ENCODE measurements at regions not wholly inside any gene's neighbourhood (a gene's known extent, or its start where the extent isn't known, plus 50 kb on each side); places are given as distances from the start of the nearest gene placed in this dataset.

GRCh38 chr20:52864916-52865605, 107.1 kb upstream of the TSHZ2 start:
- Histone ChIP-seq H3K9me3 (replicated peaks in 1 of 2; ENCODE audit: control insufficient read depth in 1 of 2, insufficient read depth in 1 of 2, low read length in 2 of 2) (no peaks in the 10 kb centered on the region), H3K9ac (ENCODE audit: insufficient read depth, low read length, poor library complexity, severe bottlenecking) (no peak overlapping the region), H3K36me3 (replicated peaks in 1 of 2; ENCODE audit: control insufficient read depth in 1 of 2, insufficient read depth in 2 of 2, low read length in 2 of 2) (no peaks in the 10 kb centered on the region), H3K4me1 (ENCODE audit: control insufficient read depth in 1 of 2, insufficient read depth in 2 of 2, low read length in 2 of 2) (no peaks in the 10 kb centered on the region), H3K4me2 (replicated peaks; ENCODE audit: extremely low read depth, low read length, poor library complexity, severe bottlenecking) (no peak overlapping the region), H3K79me2 (ENCODE audit: insufficient read depth, low read length) (no peaks in the 10 kb centered on the region), H2AFZ (ENCODE audit: insufficient read depth, low read depth, low read length, poor library complexity, severe bottlenecking) (no peak overlapping the region), H3K27me3 (ENCODE audit: control insufficient read depth in 2 of 2, insufficient read depth in 2 of 2, low read length in 2 of 2) (no peaks in the 10 kb centered on the region), H4K20me1 (ENCODE audit: insufficient read depth, low read length) (no peaks in the 10 kb centered on the region), H3K27ac (ENCODE audit: low read depth in 1 of 2, low read length in 2 of 2) (no peak overlapping the region), H3K4me3 (replicated peaks in 1 of 3; ENCODE audit: low read depth in 2 of 3, low read length in 3 of 3) (no peak overlapping the region)
- Mint-ChIP-seq H3K4me3 (no peak overlapping the region), H3K4me1 (no peaks in the 10 kb centered on the region), H3K27ac (no peak overlapping the region), H3K27me3 (ENCODE audit: low read depth in 3 of 3) (peaks cover 0 to 4% (median 2%) of the 10 kb centered on the region in 3 donors), H3K9me3 (peaks cover 0 to 4% (median 0%) of the 10 kb centered on the region in 7 donors), H3K36me3 (no peaks in the 10 kb centered on the region)
- intact Hi-C loops (cut with micrococcal nuclease) = no loop called here
- no peak for DNase-seq
- no peak for TF ChIP-seq CTCF (IDR thresholded peaks at IDR 0.05)
- WGBS (ENCODE audit: insufficient coverage) = no CpG with 5 or more reads among the region's 6 CpGs

GRCh38 chr20:52859156-52859876, 112.8 kb upstream of the TSHZ2 start:
- no peak overlapping the region for H3K4me3 ChIP-seq (replicated peaks in 1 of 3; ENCODE audit: low read depth in 2 of 3, low read length in 3 of 3)
- H3K4me2 ChIP-seq (replicated peaks; ENCODE audit: extremely low read depth, low read length, poor library complexity, severe bottlenecking) = no peak overlapping the region
- no peak overlapping the region for H3K27ac ChIP-seq (ENCODE audit: low read depth in 1 of 2, low read length in 2 of 2)
- no peak overlapping the region for H3K27ac Mint-ChIP-seq
- no peaks in the 10 kb centered on the region for H3K4me1 ChIP-seq (ENCODE audit: control insufficient read depth in 1 of 2, insufficient read depth in 2 of 2, low read length in 2 of 2)
- H3K27me3 Mint-ChIP-seq (ENCODE audit: low read depth in 3 of 3) = peaks cover 0 to 2% (median 2%) of the 10 kb centered on the region in 3 donors
- H3K4me3 Mint-ChIP-seq = no peak overlapping the region
- no peaks in the 10 kb centered on the region for H3K36me3 ChIP-seq (replicated peaks in 1 of 2; ENCODE audit: control insufficient read depth in 1 of 2, insufficient read depth in 2 of 2, low read length in 2 of 2)
- no peak for DNase-seq
- peaks cover 0 to 8% (median 2%) of the 10 kb centered on the region in 7 donors for H3K9me3 Mint-ChIP-seq
- H3K79me2 ChIP-seq (ENCODE audit: insufficient read depth, low read length) = no peaks in the 10 kb centered on the region
- no peak overlapping the region for H3K9ac ChIP-seq (ENCODE audit: insufficient read depth, low read length, poor library complexity, severe bottlenecking)
- no peaks in the 10 kb centered on the region for H3K9me3 ChIP-seq (replicated peaks in 1 of 2; ENCODE audit: control insufficient read depth in 1 of 2, insufficient read depth in 1 of 2, low read length in 2 of 2)
- intact Hi-C loops (cut with micrococcal nuclease) = no loop called here
- H4K20me1 ChIP-seq (ENCODE audit: insufficient read depth, low read length) = no peaks in the 10 kb centered on the region
- no peak overlapping the region for H2AFZ ChIP-seq (ENCODE audit: insufficient read depth, low read depth, low read length, poor library complexity, severe bottlenecking)
- WGBS (ENCODE audit: insufficient coverage) = no CpG with 5 or more reads among the region's 8 CpGs
- no peak for TF ChIP-seq CTCF (IDR thresholded peaks at IDR 0.05)
- no peaks in the 10 kb centered on the region for H3K27me3 ChIP-seq (ENCODE audit: control insufficient read depth in 2 of 2, insufficient read depth in 2 of 2, low read length in 2 of 2)
- no peaks in the 10 kb centered on the region for H3K36me3 Mint-ChIP-seq
- H3K4me1 Mint-ChIP-seq = no peaks in the 10 kb centered on the region

Data from CD14-positive monocyte (primary cell).